ENCODE measurements at regions not wholly inside any gene's neighbourhood (a gene's known extent, or its start where the extent isn't known, plus 50 kb on each side); places are given as distances from the start of the nearest gene placed in this dataset.

DNA sequence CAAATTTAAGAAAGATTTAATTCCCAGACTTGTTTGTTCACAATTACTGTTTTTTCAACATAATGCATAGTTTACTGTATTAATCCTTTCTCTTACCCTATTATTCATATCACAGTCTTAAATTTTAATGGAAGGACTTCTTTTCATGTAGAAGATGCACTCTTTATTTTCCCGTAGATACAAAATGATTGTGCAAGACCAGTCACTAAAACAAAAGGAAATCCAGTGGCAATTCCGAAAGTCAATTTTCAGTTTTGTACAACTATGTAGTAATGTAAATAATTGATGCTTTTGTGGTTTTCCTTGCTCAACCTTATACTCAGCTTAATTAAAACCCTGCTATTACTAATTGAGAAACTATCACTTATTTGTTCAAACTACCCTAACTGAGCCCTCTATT, 361.5 kb upstream of the PTCHD4 start:
- Histone ChIP-seq H2BK5ac (ENCODE audit: low read depth, low read length, poor library complexity, severe bottlenecking) (no peak overlapping the region), H2AFZ (ENCODE audit: low read depth, low read length) (no peak overlapping the region), H3K36me3 (ENCODE audit: control insufficient read depth in 1 of 2, insufficient read depth in 2 of 2, low read depth in 1 of 2, low read length in 2 of 2) (no peaks in the 10 kb centered on the region), H3K79me1 (replicated peaks; ENCODE audit: low read length, poor library complexity, severe bottlenecking) (no peaks in the 10 kb centered on the region), H3K23ac (ENCODE audit: low read length in 2 of 2) (no peak overlapping the region), H3K4me2 (ENCODE audit: low read length, poor library complexity, severe bottlenecking) (no peak overlapping the region), H2BK120ac (ENCODE audit: low read depth, low read length) (no peak overlapping the region), H3K18ac (ENCODE audit: low read depth in 1 of 2, low read length in 2 of 2) (no peak overlapping the region), H3K4ac (ENCODE audit: low read depth in 1 of 2, low read length in 2 of 2) (no peak overlapping the region), H3K4me1 (ENCODE audit: control insufficient read depth, insufficient read depth, low read depth, low read length) (no peaks in the 10 kb centered on the region), H3K27me3 (ENCODE audit: control insufficient read depth in 1 of 2, insufficient read depth in 1 of 2, low read length in 2 of 2) (no peaks in the 10 kb centered on the region), H2BK12ac (ENCODE audit: low read length in 2 of 2) (no peak overlapping the region), H2AK5ac (ENCODE audit: low read length, severe bottlenecking) (no peak overlapping the region), H2BK15ac (ENCODE audit: low read depth, poor library complexity, severe bottlenecking) (no peak overlapping the region), H4K91ac (ENCODE audit: low read length) (no peak overlapping the region), H3K4me3 (ENCODE audit: insufficient read depth in 1 of 2, low read depth in 1 of 2, low read length in 2 of 2) (no peak overlapping the region), H3K27ac (ENCODE audit: low read length, poor library complexity, severe bottlenecking) (no peak overlapping the region), H3K9ac (ENCODE audit: low read length) (no peak overlapping the region), H4K8ac (ENCODE audit: low read length) (no peak overlapping the region), H3K14ac (ENCODE audit: low read length in 2 of 2) (no peak overlapping the region), H3K9me3 (ENCODE audit: control insufficient read depth, low read length) (no peaks in the 10 kb centered on the region)
- peak; percentile 54 for DNase-seq
- WGBS, result no CpG with 5 or more reads among the region's 2 CpGs

DNA sequence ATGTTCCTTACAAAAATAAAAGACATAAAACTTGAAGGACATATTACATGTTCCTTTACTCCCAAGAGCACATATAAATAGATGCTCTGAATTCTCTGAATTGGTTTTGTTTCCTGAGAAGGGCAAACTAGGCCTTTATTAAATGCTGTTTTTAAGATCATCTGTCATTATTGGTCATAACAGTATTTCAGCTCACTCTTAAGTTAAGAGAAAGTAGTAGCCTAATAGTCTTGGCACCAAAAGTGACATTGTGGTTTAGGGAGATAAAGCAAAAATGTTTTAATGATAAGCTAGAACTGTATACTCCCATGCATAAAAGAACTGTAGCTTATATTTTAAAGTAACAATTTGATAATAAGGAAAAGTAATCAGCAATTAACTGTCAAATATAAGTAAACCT, 361.1 kb upstream of the PTCHD4 start:
- peak; percentile 34 for DNase-seq
- H3K27me3 ChIP-seq (ENCODE audit: control insufficient read depth in 1 of 2, insufficient read depth in 1 of 2, low read length in 2 of 2), result no peaks in the 10 kb centered on the region
- H3K9me3 ChIP-seq (ENCODE audit: control insufficient read depth, low read length), result no peaks in the 10 kb centered on the region
- no peak overlapping the region for H3K27ac ChIP-seq (ENCODE audit: low read length, poor library complexity, severe bottlenecking)
- no peak overlapping the region for H3K23ac ChIP-seq (ENCODE audit: low read length in 2 of 2)
- no peak overlapping the region for H3K18ac ChIP-seq (ENCODE audit: low read depth in 1 of 2, low read length in 2 of 2)
- H2BK120ac ChIP-seq (ENCODE audit: low read depth, low read length), result no peak overlapping the region
- H2BK12ac ChIP-seq (ENCODE audit: low read length in 2 of 2), result no peak overlapping the region
- no peak overlapping the region for H3K4ac ChIP-seq (ENCODE audit: low read depth in 1 of 2, low read length in 2 of 2)
- no peak overlapping the region for H4K8ac ChIP-seq (ENCODE audit: low read length)
- H3K79me1 ChIP-seq (replicated peaks; ENCODE audit: low read length, poor library complexity, severe bottlenecking), result no peaks in the 10 kb centered on the region
- no peak overlapping the region for H2AK5ac ChIP-seq (ENCODE audit: low read length, severe bottlenecking)
- H3K4me3 ChIP-seq (ENCODE audit: insufficient read depth in 1 of 2, low read depth in 1 of 2, low read length in 2 of 2), result no peak overlapping the region
- H2BK15ac ChIP-seq (ENCODE audit: low read depth, poor library complexity, severe bottlenecking), result no peak overlapping the region
- no peaks in the 10 kb centered on the region for H3K36me3 ChIP-seq (ENCODE audit: control insufficient read depth in 1 of 2, insufficient read depth in 2 of 2, low read depth in 1 of 2, low read length in 2 of 2)
- no peak overlapping the region for H2AFZ ChIP-seq (ENCODE audit: low read depth, low read length)
- H3K14ac ChIP-seq (ENCODE audit: low read length in 2 of 2), result no peak overlapping the region
- no peak overlapping the region for H2BK5ac ChIP-seq (ENCODE audit: low read depth, low read length, poor library complexity, severe bottlenecking)
- H3K4me2 ChIP-seq (ENCODE audit: low read length, poor library complexity, severe bottlenecking), result no peak overlapping the region
- H3K9ac ChIP-seq (ENCODE audit: low read length), result no peak overlapping the region
- no peaks in the 10 kb centered on the region for H3K4me1 ChIP-seq (ENCODE audit: control insufficient read depth, insufficient read depth, low read depth, low read length)
- H4K91ac ChIP-seq (ENCODE audit: low read length), result no peak overlapping the region

DNA sequence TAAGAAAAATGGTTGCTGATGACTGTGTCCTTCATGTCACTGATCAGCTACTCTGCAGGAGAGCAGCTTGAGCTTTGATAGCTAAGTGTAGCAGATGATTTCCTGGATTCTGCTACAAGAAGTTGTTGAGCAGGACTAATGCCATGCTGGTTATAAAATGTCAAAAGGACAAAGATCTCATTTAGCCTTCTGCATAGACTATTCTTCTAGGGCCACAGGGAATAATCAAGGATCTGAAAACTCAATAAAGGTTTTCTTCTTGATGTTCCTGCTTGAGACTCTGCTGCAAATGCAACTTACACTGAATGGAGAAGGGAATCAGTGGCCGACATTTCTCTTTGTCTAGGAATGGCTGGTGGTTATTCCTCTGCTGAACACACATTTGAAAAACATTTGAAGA, 360.3 kb upstream of the PTCHD4 start:
- H2AFZ ChIP-seq (ENCODE audit: low read depth, low read length), result no peak overlapping the region
- no peak overlapping the region for H3K4ac ChIP-seq (ENCODE audit: low read depth in 1 of 2, low read length in 2 of 2)
- H2BK120ac ChIP-seq (ENCODE audit: low read depth, low read length), result no peak overlapping the region
- H2AK5ac ChIP-seq (ENCODE audit: low read length, severe bottlenecking), result no peak overlapping the region
- H3K18ac ChIP-seq (ENCODE audit: low read depth in 1 of 2, low read length in 2 of 2), result no peak overlapping the region
- no peaks in the 10 kb centered on the region for H3K36me3 ChIP-seq (ENCODE audit: control insufficient read depth in 1 of 2, insufficient read depth in 2 of 2, low read depth in 1 of 2, low read length in 2 of 2)
- no peak overlapping the region for H3K9ac ChIP-seq (ENCODE audit: low read length)
- H2BK15ac ChIP-seq (ENCODE audit: low read depth, poor library complexity, severe bottlenecking), result no peak overlapping the region
- H3K27ac ChIP-seq (ENCODE audit: low read length, poor library complexity, severe bottlenecking), result no peak overlapping the region
- DNase-seq, result no peak
- no peak overlapping the region for H4K91ac ChIP-seq (ENCODE audit: low read length)
- no peak overlapping the region for H2BK12ac ChIP-seq (ENCODE audit: low read length in 2 of 2)
- WGBS, result no CpG with 5 or more reads among the region's 1 CpG
- H3K4me3 ChIP-seq (ENCODE audit: insufficient read depth in 1 of 2, low read depth in 1 of 2, low read length in 2 of 2), result no peak overlapping the region
- H2BK5ac ChIP-seq (ENCODE audit: low read depth, low read length, poor library complexity, severe bottlenecking), result no peak overlapping the region
- H3K14ac ChIP-seq (ENCODE audit: low read length in 2 of 2), result no peak overlapping the region
- no peak overlapping the region for H3K23ac ChIP-seq (ENCODE audit: low read length in 2 of 2)
- no peaks in the 10 kb centered on the region for H3K4me1 ChIP-seq (ENCODE audit: control insufficient read depth, insufficient read depth, low read depth, low read length)
- H3K9me3 ChIP-seq (ENCODE audit: control insufficient read depth, low read length), result peaks cover 4% of the 10 kb centered on the region
- peak overlapping the region; percentile 9 for H3K4me2 ChIP-seq (ENCODE audit: low read length, poor library complexity, severe bottlenecking)
- H3K27me3 ChIP-seq (ENCODE audit: control insufficient read depth in 1 of 2, insufficient read depth in 1 of 2, low read length in 2 of 2), result no peaks in the 10 kb centered on the region
- no peaks in the 10 kb centered on the region for H3K79me1 ChIP-seq (replicated peaks; ENCODE audit: low read length, poor library complexity, severe bottlenecking)
- H4K8ac ChIP-seq (ENCODE audit: low read length), result no peak overlapping the region

DNA sequence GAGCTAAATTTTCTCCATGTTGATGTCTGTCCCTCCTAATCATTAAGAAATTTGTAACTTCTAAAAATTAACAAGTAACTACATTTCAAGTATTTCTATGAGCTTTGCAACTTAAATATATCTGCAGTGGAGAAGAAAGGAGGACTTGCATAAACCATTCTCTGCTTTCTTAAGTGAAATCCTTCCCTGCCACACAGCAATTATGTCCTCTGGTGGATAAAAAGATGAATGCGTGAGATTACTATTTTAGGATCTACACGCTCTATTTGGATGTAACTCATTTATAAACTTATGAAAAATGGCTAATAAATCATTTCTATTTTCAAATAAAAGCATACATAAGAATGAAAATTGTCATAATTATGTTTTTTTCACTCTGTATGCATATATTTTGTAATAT, 338.0 kb upstream of the PTCHD4 start:
- no peak overlapping the region for H3K4me3 ChIP-seq (ENCODE audit: insufficient read depth in 1 of 2, low read depth in 1 of 2, low read length in 2 of 2)
- H2BK120ac ChIP-seq (ENCODE audit: low read depth, low read length), result no peak overlapping the region
- no peak overlapping the region for H3K14ac ChIP-seq (ENCODE audit: low read length in 2 of 2)
- H2AFZ ChIP-seq (ENCODE audit: low read depth, low read length), result no peak overlapping the region
- no peaks in the 10 kb centered on the region for H3K79me1 ChIP-seq (replicated peaks; ENCODE audit: low read length, poor library complexity, severe bottlenecking)
- H3K9ac ChIP-seq (ENCODE audit: low read length), result no peak overlapping the region
- H4K8ac ChIP-seq (ENCODE audit: low read length), result no peak overlapping the region
- DNase-seq, result no peak
- no peaks in the 10 kb centered on the region for H3K4me1 ChIP-seq (ENCODE audit: control insufficient read depth, insufficient read depth, low read depth, low read length)
- no peaks in the 10 kb centered on the region for H3K36me3 ChIP-seq (ENCODE audit: control insufficient read depth in 1 of 2, insufficient read depth in 2 of 2, low read depth in 1 of 2, low read length in 2 of 2)
- peaks cover 25% of the 10 kb centered on the region for H3K9me3 ChIP-seq (ENCODE audit: control insufficient read depth, low read length)
- H3K4me2 ChIP-seq (ENCODE audit: low read length, poor library complexity, severe bottlenecking), result no peak overlapping the region
- H3K4ac ChIP-seq (ENCODE audit: low read depth in 1 of 2, low read length in 2 of 2), result no peak overlapping the region
- H2BK15ac ChIP-seq (ENCODE audit: low read depth, poor library complexity, severe bottlenecking), result no peak overlapping the region
- H3K27ac ChIP-seq (ENCODE audit: low read length, poor library complexity, severe bottlenecking), result no peak overlapping the region
- no peak overlapping the region for H2AK5ac ChIP-seq (ENCODE audit: low read length, severe bottlenecking)
- no peak overlapping the region for H3K18ac ChIP-seq (ENCODE audit: low read depth in 1 of 2, low read length in 2 of 2)
- no peak overlapping the region for H3K23ac ChIP-seq (ENCODE audit: low read length in 2 of 2)
- no CpG with 5 or more reads among the region's 2 CpGs for WGBS
- H2BK12ac ChIP-seq (ENCODE audit: low read length in 2 of 2), result no peak overlapping the region
- no peak overlapping the region for H2BK5ac ChIP-seq (ENCODE audit: low read depth, low read length, poor library complexity, severe bottlenecking)
- no peak overlapping the region for H4K91ac ChIP-seq (ENCODE audit: low read length)
- H3K27me3 ChIP-seq (ENCODE audit: control insufficient read depth in 1 of 2, insufficient read depth in 1 of 2, low read length in 2 of 2), result no peaks in the 10 kb centered on the region
